GM21515 (cell line): ENCODE measurements at regions not wholly inside any gene's neighbourhood (a gene's known extent, or its start where the extent isn't known, plus 50 kb on each side); places are given as distances from the start of the nearest gene placed in this dataset.
"Not testable (repeated sequence)": the region's sequence is repeated elsewhere in the genome, so short reads cannot be mapped to it uniquely, and the experiment has no call there.

Experiments
- ATAC-seq: cut with Tn5 transposase; IDR thresholded peaks from one replicate; pipeline ENCODE4 v1.9.1; 2021; ENCODE audit not compliant: unreplicated experiment

DNA sequence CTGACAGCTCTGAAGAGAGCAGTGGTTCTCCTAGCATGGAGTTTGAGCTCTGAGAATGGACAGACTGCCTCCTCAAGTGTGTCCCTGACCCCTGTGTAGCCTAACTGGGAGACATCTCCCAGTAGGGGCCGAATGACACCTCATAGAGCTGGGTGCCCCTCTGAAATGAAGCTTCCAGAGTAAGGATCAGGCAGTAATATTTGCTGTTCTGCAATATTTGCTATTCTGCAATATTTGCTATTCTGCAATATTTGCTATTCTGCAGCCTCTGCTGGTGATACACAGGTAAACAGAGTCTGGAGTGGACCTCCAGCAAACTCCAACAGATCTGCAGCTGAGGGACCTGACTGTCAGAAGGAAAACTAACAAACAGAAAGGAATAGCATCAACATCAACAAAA lies 105.5 kb downstream of the BUD13 start:
- ATAC-seq: not testable (repeated sequence)

GRCh38 chr11:116666673-116667249 lies 106.0 kb downstream of the BUD13 start:
- not testable (repeated sequence) for ATAC-seq

GRCh38 chr11:116665523-116665922 lies 107.3 kb downstream of the BUD13 start:
- no peak for ATAC-seq

GRCh38 chr11:116661056-116661455 lies 111.7 kb downstream of the BUD13 start:
- ATAC-seq: no peak

- ATAC-seq: no peak
Measured at GRCh38 chr11:116660011-116660410, 112.8 kb downstream of the BUD13 start.

GRCh38 chr11:116658876-116659535 lies 113.8 kb downstream of the BUD13 start:
- no peak for ATAC-seq

GRCh38 chr11:116657842-116658825 lies 114.7 kb downstream of the BUD13 start:
- ATAC-seq: no peak

DNA sequence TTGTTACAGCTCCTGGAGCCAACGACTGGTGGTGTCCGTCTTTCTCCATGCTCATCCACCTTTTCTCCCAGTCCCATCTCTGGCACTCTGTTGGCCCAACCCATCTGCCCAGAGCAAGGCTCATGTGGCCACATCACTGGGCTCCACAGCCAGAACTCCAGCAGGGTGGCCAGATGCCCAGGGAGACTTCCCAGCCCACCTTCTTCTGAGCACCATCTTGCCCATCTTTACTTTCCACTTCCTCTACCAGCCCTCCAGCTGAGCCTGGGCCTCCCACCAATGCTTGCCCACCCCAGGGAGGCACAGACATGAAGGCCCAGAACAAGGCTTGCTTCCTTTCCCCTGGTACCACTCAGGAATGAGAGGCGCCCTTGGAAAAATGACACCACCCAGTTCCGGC lies 116.8 kb downstream of the BUD13 start:
- ATAC-seq: no peak

GRCh38 chr11:116654526-116654925 lies 118.3 kb downstream of the BUD13 start:
- ATAC-seq: no peak

DNA sequence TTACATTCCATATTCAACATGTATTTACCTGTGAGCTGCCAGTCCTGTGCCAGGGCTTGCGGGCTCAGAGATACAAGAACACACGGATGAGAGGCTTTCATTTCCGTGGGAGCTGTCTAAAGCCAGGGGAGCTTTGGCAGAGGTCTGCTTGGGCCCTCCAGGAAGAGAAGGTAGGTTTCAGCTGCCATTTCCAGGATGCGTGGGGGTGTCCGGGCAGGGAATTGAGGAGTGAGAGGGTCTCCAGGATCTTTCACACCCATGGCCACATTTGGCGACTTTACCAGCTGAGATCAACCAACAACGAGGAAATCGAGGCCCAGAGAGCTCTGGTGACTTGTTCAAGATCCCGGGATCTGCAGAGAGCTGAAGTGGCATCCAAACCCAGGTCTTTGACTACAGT lies 119.6 kb downstream of the BUD13 start:
- ATAC-seq: no peak

DNA sequence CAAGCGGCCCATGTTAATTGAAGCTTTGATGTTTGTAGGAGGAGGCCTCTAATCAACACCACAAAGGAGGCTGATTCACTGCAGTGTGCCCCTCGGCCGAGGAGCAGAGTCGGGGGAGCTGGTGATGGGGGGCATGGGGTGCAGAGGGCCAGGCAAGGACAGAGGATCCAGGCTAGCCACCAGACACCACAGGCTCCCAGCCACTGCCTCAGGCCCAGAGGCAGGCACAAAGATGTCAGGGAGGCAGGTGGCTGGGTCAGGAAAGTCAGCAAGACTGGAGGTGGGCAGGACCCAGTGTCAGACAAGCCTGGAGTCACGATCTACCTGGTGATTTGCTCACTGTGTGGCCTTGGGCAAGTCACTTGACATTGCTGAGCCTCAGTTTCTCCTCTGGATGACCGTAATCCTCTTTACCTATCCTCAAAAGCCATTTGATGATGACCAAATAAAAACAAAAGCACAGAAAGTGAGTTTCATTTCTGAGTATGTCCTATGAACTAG lies 121.0 kb downstream of the BUD13 start:
- no peak for ATAC-seq

GRCh38 chr11:116651098-116651736 lies 121.6 kb downstream of the BUD13 start:
- ATAC-seq: no peak

GRCh38 chr11:116650052-116650451 lies 122.7 kb downstream of the BUD13 start:
- ATAC-seq: no peak

GRCh38 chr11:116649268-116649667 lies 123.5 kb downstream of the BUD13 start:
- ATAC-seq: no peak

DNA sequence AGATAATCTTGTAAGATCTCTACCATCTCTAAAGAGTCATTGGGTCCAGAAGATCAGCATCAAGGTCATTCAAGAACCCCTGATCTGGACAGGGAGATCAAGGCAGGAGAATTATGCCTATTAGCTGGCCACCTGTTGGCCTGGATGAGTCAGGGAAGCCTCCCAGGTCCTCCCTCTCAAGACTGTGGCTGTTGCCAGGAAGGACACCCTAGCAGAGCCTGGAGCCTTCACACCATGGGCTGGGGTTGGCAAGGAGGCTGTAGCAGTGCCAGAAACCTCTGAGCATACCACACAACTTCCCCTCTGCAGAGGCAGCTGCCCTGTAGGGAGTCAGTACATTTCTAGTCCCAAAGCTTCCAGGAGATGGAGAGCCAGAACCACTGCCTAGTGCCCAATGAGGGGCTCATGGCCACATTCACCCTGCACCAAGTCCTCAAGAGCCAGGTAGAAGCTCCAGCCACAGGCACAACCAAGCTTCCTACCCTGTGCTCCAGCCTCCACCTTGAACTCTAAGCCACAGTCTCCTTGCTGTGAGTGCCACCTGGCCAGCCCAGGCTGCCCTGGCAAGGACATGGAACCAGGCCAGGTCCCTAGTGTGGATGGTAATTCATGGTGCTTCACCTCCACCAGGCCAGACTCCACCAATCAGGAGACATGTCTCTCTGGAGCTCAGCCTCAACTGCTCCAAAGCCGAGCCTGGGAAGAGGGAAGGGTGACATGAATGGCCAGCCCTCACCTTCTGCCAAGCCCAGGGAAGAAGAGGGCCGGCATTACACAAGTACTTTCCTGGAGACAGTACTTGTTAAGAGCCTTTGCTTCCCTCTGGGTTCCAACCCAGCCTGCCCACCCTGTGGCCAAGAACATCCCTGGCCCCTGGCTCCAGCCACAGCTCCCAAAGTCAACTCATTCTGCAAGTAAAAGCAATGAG lies 124.3 kb downstream of the BUD13 start:
- no peak for ATAC-seq

GRCh38 chr11:116647305-116648080 lies 125.3 kb downstream of the BUD13 start:
- ATAC-seq: no peak

- no peak for ATAC-seq
Measured at GRCh38 chr11:116646191-116646590, 126.6 kb downstream of the BUD13 start.

DNA sequence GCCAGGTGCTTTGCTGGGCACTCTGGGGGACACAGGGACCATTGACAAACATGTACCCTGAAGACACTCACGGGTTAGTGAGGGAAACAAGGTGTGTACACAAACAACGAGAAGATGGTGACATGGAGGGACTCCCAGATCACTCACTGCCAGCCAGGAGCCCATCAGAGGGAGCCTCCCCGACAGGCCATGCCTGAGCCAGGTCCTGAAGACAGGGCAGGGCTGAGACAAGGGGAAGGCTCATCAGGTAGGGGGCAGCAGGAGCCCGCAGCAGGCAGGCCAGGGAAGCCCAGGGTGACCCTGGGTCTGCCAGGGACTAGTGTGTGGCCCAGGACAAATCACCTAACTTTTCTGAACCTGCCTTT lies 127.9 kb downstream of the BUD13 start:
- no peak for ATAC-seq

DNA sequence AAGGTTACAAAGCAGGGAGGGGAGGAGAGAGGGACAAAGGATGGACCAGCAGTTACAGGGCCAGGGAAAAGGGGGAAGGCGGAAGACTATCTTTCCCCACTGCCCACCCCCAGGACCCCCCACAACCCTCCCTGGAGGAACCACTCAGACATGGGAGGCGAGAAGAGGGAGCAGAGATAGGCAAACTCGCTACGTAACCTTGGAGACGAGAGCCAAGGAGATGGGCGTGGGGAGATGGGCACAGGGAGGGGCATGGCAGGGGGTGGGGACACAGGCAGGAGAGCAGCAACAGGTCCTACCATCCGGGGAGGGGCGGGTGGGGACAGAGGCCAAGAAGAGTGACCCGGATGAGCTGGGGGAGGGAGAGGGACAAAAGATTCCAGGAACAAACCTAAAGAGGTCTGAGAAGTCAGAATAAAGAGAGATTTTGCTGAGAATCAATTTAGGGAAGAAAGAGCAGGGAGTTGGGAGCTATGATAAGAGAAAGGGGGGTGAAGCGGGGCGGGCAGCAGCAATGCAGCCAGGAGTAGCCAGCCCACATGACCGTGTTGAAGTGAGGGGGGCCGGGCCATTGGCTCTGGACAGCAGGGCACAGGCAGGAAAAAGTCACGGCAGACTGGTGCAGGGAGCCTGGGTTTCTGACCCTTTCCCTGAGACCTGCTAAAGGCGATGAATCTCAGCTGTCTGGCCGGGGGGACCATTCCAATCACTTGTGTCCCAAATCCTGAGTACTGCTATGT lies 128.4 kb downstream of the BUD13 start:
- ATAC-seq: no peak
